SK-N-SH treated with all-trans-retinoic acid at 6 μM for 48 hours (cell line): ENCODE measurements at regions not wholly inside any gene's neighbourhood (a gene's known extent, or its start where the extent isn't known, plus 50 kb on each side); places are given as distances from the start of the nearest gene placed in this dataset.

Experiments used
- ATAC-seq: fragments of 200-7000 bp; cut with Tn5 transposase; 3 replicates; pipeline ENCODE4 v1.9.1; 2020; ENCODE audit warnings: mild to moderate bottlenecking, moderate library complexity
- ARNTL ChIP-seq: fragments of 450-650 bp; formaldehyde crosslinking; IDR thresholded peaks from 2 replicates; pipeline ENCODE4 v1.5.0; 2020; ENCODE audit warnings: low read depth, mild to moderate bottlenecking, moderate library complexity, borderline replicate concordance
- BACH2 ChIP-seq: fragments of 250-450 bp; sonication (Bioruptor Pico); IDR thresholded peaks from 2 replicates; pipeline ENCODE4 v1.9.0; 2021; ENCODE audit warnings: mild to moderate bottlenecking, borderline replicate concordance
- CSDC2 ChIP-seq: fragments of 250-450 bp; sonication (Bioruptor Pico); IDR thresholded peaks from 2 replicates; pipeline ENCODE4 v1.5.0; 2020; ENCODE audit warnings: mild to moderate bottlenecking, moderate library complexity
- ESRRG ChIP-seq: fragments of 250-450 bp; sonication (Bioruptor Pico); IDR thresholded peaks from 2 replicates; pipeline ENCODE4 v1.6.1; 2021; ENCODE audit warnings: mild to moderate bottlenecking
- GLIS3 ChIP-seq: fragments of 250-450 bp; sonication (Bioruptor Pico); IDR thresholded peaks from 2 replicates; pipeline ENCODE4 v1.5.0; 2020; ENCODE audit warnings: mild to moderate bottlenecking, moderate library complexity
- ISL1 ChIP-seq: fragments of 250-450 bp; sonication (Bioruptor Pico); IDR thresholded peaks from 2 replicates; pipeline ENCODE4 v2.1.2; 2022; ENCODE audit warnings: mild to moderate bottlenecking, moderate library complexity
- PPARA ChIP-seq: fragments of 250-450 bp; sonication (Bioruptor Pico); IDR thresholded peaks from 2 replicates; pipeline ENCODE4 v1.5.0; 2020; ENCODE audit warnings: mild to moderate bottlenecking, borderline replicate concordance
- RARB ChIP-seq: fragments of 250-450 bp; sonication (Bioruptor Pico); IDR thresholded peaks from 2 replicates; pipeline ENCODE4 v1.8.0; 2021; ENCODE audit warnings: mild to moderate bottlenecking, moderate library complexity
- SNAI2 ChIP-seq: fragments of 250-450 bp; sonication (Bioruptor Pico); IDR thresholded peaks from 2 replicates; pipeline ENCODE4 v1.5.0; 2020; ENCODE audit warnings: mild to moderate bottlenecking, moderate library complexity
- TCF4 ChIP-seq: fragments of 250-450 bp; sonication (Bioruptor Pico); IDR thresholded peaks from 2 replicates; pipeline ENCODE4 v1.8.0; 2021; ENCODE audit warnings: mild to moderate bottlenecking, moderate library complexity, borderline replicate concordance
- TOX ChIP-seq: fragments of 250-450 bp; sonication (Bioruptor Pico); IDR thresholded peaks from 2 replicates; pipeline ENCODE4 v1.8.0; 2021; ENCODE audit warnings: mild to moderate bottlenecking, moderate library complexity, borderline replicate concordance
- ZC3H10 ChIP-seq: fragments of 250-450 bp; sonication (Bioruptor Pico); IDR thresholded peaks from 2 replicates; pipeline ENCODE4 v1.5.1; 2021; ENCODE audit warnings: mild to moderate bottlenecking, moderate library complexity
- ZFP3 ChIP-seq: fragments of 250-450 bp; sonication (Bioruptor Pico); IDR thresholded peaks from 2 replicates; pipeline ENCODE4 v1.5.0; 2020; ENCODE audit warnings: mild to moderate bottlenecking, moderate library complexity
- ZFP30 ChIP-seq: fragments of 450-650 bp; formaldehyde crosslinking; IDR thresholded peaks from 2 replicates; pipeline ENCODE4 v1.5.0; 2022; ENCODE audit warnings: mild to moderate bottlenecking, moderate library complexity
- ZNF565 ChIP-seq: fragments of 450-650 bp; formaldehyde crosslinking; conservative IDR thresholded peaks from 2 replicates; pipeline ENCODE4 v1.5.0; 2020; ENCODE audit warnings: low read depth, mild to moderate bottlenecking, moderate library complexity
- ZNF70 ChIP-seq: fragments of 450-650 bp; formaldehyde crosslinking; IDR thresholded peaks from 2 replicates; pipeline ENCODE4 v1.5.0; 2020; ENCODE audit warnings: mild to moderate bottlenecking, moderate library complexity
- ZNF8 ChIP-seq: fragments of 450-650 bp; formaldehyde crosslinking; IDR thresholded peaks from 2 replicates; pipeline ENCODE4 v1.5.0; 2020; ENCODE audit warnings: mild to moderate bottlenecking, moderate library complexity
- TF ChIP-seq, protein P1 (sequence below): fragments of 250-450 bp; sonication (Bioruptor Pico); IDR thresholded peaks from 2 replicates; pipeline ENCODE4 v1.8.0; 2020; ENCODE audit warnings: mild to moderate bottlenecking, moderate library complexity, borderline replicate concordance
- TF ChIP-seq, protein P2 (sequence below): fragments of 250-450 bp; sonication (Bioruptor Pico); IDR thresholded peaks from 2 replicates; pipeline ENCODE4 v1.5.1; 2020; ENCODE audit warnings: low read depth, mild to moderate bottlenecking, moderate library complexity
- TF ChIP-seq, protein P3 (sequence below): fragments of 250-450 bp; sonication (Bioruptor Pico); IDR thresholded peaks from 2 replicates; pipeline ENCODE4 v1.8.0; 2021; ENCODE audit warnings: low read depth, mild to moderate bottlenecking, moderate library complexity, borderline replicate concordance
- TF ChIP-seq, protein P4 (sequence below): fragments of 250-450 bp; sonication (Bioruptor Pico); IDR thresholded peaks from 2 replicates; pipeline ENCODE4 v1.5.1; 2021; ENCODE audit warnings: mild to moderate bottlenecking, moderate library complexity
- TF ChIP-seq, protein P5 (sequence below): fragments of 250-450 bp; sonication (Bioruptor Pico); IDR thresholded peaks from 2 replicates; pipeline ENCODE4 v1.5.0; 2020; ENCODE audit warnings: mild to moderate bottlenecking, moderate library complexity

- TF ChIP-seq, protein P1, sequence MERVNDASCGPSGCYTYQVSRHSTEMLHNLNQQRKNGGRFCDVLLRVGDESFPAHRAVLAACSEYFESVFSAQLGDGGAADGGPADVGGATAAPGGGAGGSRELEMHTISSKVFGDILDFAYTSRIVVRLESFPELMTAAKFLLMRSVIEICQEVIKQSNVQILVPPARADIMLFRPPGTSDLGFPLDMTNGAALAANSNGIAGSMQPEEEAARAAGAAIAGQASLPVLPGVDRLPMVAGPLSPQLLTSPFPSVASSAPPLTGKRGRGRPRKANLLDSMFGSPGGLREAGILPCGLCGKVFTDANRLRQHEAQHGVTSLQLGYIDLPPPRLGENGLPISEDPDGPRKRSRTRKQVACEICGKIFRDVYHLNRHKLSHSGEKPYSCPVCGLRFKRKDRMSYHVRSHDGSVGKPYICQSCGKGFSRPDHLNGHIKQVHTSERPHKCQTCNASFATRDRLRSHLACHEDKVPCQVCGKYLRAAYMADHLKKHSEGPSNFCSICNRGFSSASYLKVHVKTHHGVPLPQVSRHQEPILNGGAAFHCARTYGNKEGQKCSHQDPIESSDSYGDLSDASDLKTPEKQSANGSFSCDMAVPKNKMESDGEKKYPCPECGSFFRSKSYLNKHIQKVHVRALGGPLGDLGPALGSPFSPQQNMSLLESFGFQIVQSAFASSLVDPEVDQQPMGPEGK (CRISPR knock-in tag): no peak
- TF ChIP-seq ZNF8 (CRISPR knock-in tag) (no peak), ZFP30 (CRISPR knock-in tag) (no peak), ZC3H10 (CRISPR knock-in tag) (no peak), GLIS3 (CRISPR knock-in tag) (no peak), ISL1 (CRISPR knock-in tag) (no peak), BACH2 (CRISPR knock-in tag) (no peak)
- TF ChIP-seq, protein P2, sequence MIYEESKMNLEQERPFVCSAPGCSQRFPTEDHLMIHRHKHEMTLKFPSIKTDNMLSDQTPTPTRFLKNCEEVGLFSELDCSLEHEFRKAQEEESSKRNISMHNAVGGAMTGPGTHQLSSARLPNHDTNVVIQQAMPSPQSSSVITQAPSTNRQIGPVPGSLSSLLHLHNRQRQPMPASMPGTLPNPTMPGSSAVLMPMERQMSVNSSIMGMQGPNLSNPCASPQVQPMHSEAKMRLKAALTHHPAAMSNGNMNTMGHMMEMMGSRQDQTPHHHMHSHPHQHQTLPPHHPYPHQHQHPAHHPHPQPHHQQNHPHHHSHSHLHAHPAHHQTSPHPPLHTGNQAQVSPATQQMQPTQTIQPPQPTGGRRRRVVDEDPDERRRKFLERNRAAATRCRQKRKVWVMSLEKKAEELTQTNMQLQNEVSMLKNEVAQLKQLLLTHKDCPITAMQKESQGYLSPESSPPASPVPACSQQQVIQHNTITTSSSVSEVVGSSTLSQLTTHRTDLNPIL: no peak
- TF ChIP-seq, all 23 proteins: peak for 0
- ATAC-seq: no peak
Measured at GRCh38 chr4:164301430-164301829, 452.5 kb upstream of the SMIM31 start.

DNA sequence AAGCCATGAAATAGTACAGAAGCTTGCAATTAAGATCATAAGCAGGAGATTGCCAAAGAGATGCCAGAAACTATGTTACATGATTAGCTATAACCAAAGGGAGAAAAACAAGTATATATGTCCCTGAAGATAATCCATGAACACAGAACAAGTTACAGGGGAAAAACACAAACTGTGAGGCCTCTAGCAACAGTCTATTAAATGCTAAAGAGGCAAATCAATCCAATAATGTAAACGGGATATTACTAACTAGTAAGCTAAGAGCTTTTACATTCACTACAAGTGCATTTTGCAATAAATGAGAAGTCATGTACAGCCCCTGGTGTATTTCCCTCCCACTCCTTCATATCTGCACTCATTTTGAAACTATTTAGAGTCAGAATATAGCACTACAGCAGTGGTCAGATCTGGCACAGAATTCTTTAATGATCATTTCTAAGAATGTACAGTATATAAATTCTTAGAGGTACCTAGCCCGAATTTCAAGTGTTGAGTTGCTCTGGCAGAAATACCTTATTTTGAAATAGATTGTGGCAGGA is 449.8 kb upstream of the SMIM31 start:
- TF ChIP-seq, protein P2: no peak
- TF ChIP-seq RARB (CRISPR knock-in tag) (no peak), ZNF565 (CRISPR knock-in tag) (no peak), ZNF70 (no peak), CSDC2 (CRISPR knock-in tag) (no peak), GLIS3 (CRISPR knock-in tag) (no peak), ISL1 (CRISPR knock-in tag) (no peak), ESRRG (CRISPR knock-in tag) (no peak), SNAI2 (no peak), TCF4 (CRISPR knock-in tag) (no peak), ZNF8 (CRISPR knock-in tag) (no peak), ZFP30 (CRISPR knock-in tag) (no peak), ZC3H10 (CRISPR knock-in tag) (no peak), ARNTL (CRISPR knock-in tag) (no peak), TOX (CRISPR knock-in tag) (no peak), PPARA (CRISPR knock-in tag) (no peak)
- TF ChIP-seq, protein P3, sequence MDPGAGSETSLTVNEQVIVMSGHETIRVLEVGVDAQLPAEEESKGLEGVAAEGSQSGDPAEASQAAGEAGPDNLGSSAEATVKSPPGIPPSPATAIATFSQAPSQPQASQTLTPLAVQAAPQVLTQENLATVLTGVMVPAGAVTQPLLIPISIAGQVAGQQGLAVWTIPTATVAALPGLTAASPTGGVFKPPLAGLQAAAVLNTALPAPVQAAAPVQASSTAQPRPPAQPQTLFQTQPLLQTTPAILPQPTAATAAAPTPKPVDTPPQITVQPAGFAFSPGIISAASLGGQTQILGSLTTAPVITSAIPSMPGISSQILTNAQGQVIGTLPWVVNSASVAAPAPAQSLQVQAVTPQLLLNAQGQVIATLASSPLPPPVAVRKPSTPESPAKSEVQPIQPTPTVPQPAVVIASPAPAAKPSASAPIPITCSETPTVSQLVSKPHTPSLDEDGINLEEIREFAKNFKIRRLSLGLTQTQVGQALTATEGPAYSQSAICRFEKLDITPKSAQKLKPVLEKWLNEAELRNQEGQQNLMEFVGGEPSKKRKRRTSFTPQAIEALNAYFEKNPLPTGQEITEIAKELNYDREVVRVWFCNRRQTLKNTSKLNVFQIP (CRISPR knock-in tag): no peak
- TF ChIP-seq, protein P1 (CRISPR knock-in tag): no peak
- TF ChIP-seq, protein P4, sequence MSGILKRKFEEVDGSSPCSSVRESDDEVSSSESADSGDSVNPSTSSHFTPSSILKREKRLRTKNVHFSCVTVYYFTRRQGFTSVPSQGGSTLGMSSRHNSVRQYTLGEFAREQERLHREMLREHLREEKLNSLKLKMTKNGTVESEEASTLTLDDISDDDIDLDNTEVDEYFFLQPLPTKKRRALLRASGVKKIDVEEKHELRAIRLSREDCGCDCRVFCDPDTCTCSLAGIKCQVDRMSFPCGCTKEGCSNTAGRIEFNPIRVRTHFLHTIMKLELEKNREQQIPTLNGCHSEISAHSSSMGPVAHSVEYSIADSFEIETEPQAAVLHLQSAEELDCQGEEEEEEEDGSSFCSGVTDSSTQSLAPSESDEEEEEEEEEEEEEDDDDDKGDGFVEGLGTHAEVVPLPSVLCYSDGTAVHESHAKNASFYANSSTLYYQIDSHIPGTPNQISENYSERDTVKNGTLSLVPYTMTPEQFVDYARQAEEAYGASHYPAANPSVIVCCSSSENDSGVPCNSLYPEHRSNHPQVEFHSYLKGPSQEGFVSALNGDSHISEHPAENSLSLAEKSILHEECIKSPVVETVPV (CRISPR knock-in tag): no peak
- TF ChIP-seq, all 23 proteins: peak for 0
- ATAC-seq: no peak

DNA sequence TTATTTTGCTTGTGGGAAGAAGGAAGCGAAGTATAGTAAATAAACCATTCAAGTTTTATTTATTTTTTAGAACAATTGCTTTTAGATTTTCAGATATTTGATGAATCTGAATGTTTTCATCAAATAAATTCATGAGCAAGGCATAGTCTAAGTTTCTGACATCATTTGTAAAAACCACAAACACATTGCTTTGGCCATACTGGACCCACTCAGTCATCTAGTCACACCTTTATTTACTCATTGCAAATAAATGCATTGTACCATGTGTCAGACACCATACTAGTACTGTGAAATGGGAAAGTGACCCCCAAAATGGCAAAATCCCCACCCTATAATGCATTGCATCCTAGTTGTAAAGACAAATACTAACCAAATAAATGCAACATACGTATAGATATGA is 449.1 kb upstream of the SMIM31 start:
- no peak for ATAC-seq
- no peak for TF ChIP-seq TCF4 (CRISPR knock-in tag)
- no peak for TF ChIP-seq ZC3H10 (CRISPR knock-in tag)
- TF ChIP-seq CSDC2 (CRISPR knock-in tag): no peak
- TF ChIP-seq, protein P5, sequence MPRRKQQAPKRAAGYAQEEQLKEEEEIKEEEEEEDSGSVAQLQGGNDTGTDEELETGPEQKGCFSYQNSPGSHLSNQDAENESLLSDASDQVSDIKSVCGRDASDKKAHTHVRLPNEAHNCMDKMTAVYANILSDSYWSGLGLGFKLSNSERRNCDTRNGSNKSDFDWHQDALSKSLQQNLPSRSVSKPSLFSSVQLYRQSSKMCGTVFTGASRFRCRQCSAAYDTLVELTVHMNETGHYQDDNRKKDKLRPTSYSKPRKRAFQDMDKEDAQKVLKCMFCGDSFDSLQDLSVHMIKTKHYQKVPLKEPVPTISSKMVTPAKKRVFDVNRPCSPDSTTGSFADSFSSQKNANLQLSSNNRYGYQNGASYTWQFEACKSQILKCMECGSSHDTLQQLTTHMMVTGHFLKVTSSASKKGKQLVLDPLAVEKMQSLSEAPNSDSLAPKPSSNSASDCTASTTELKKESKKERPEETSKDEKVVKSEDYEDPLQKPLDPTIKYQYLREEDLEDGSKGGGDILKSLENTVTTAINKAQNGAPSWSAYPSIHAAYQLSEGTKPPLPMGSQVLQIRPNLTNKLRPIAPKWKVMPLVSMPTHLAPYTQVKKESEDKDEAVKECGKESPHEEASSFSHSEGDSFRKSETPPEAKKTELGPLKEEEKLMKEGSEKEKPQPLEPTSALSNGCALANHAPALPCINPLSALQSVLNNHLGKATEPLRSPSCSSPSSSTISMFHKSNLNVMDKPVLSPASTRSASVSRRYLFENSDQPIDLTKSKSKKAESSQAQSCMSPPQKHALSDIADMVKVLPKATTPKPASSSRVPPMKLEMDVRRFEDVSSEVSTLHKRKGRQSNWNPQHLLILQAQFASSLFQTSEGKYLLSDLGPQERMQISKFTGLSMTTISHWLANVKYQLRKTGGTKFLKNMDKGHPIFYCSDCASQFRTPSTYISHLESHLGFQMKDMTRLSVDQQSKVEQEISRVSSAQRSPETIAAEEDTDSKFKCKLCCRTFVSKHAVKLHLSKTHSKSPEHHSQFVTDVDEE (CRISPR knock-in tag): no peak
- no peak for TF ChIP-seq ZFP3 (CRISPR knock-in tag)
